B cell (primary cell): ENCODE measurements at regions not wholly inside any gene's neighbourhood (a gene's known extent, or its start where the extent isn't known, plus 50 kb on each side); places are given as distances from the start of the nearest gene placed in this dataset.

Source experiments
- ATAC-seq: fragments of 200-7000 bp; cut with Tn5 transposase; one replicate; pipeline ENCODE4 v1.10.0; 2021; ENCODE audit warnings: low read depth, mild to moderate bottlenecking, moderate number of reproducible peaks, moderate library complexity
- CTCF ChIA-PET: fragments of 350-600 bp; sonication (Branson Sonifier 250); formaldehyde crosslinking; loops from one replicate; lab custom pipeline; 2021; ENCODE audit warnings: antibody characterized with exemption, inconsistent platforms; lab: Charles Lee
- POLR2A ChIA-PET: fragments of 350-600 bp; sonication (Branson Sonifier 250); formaldehyde crosslinking; loops from one replicate; lab custom pipeline; 2021; ENCODE audit warnings: antibody characterized with exemption; lab: Charles Lee
- DNase-seq: peaks from one replicate; pipeline ENCODE4 v3.0.0; 2013
- H2AFZ ChIP-seq: 2 replicates; pipeline ENCODE4 v1.6.1; 2012; ENCODE audit warnings: mild to moderate bottlenecking, low read depth, low read length; ENCODE audit not compliant: insufficient read depth, poor library complexity, severe bottlenecking
- H3K27ac ChIP-seq, 2 donors: 1 replicate in 1 of 2; 2 replicates in 1 of 2; pipeline ENCODE4 v1.5.1; 2012 to 2013; ENCODE audit warnings: low read length in 2 of 2, mild to moderate bottlenecking in 2 of 2, moderate library complexity in 1 of 2
- H3K27me3 ChIP-seq, 4 experiments: fragments of 200-600 bp in 1 of 4; sonication (generic) in 1 of 4; replicated peaks in 1 of 4; 1 replicate in 2 of 4; 2 replicates in 2 of 4; pipeline versions ENCODE4 v1.6.1 to v1.7.0; 2013 to 2016; ENCODE audit warnings: low read length in 3 of 4, mild to moderate bottlenecking in 2 of 4, mixed read lengths in 1 of 4, moderate library complexity in 1 of 4; ENCODE audit not compliant: insufficient read depth in 4 of 4, control insufficient read depth in 3 of 4; ENCODE audit errors: control extremely low read depth in 1 of 4
- H3K36me3 ChIP-seq, 2 experiments: replicated peaks in 1 of 2; 1 replicate in 1 of 2; 2 replicates in 1 of 2; pipeline versions ENCODE4 v1.6.1 to v1.7.1; 2013; ENCODE audit warnings: low read length in 1 of 2; ENCODE audit not compliant: insufficient read depth in 2 of 2, control insufficient read depth in 1 of 2; ENCODE audit errors: control extremely low read depth in 1 of 2, extremely low read depth in 1 of 2
- H3K4me1 ChIP-seq, 2 donors: fragments of 200-600 bp in 1 of 2; sonication (generic) in 1 of 2; 1 replicate in 1 of 2; 2 replicates in 1 of 2; pipeline versions ENCODE4 v1.5.1 to v1.6.1; 2013 to 2017; ENCODE audit warnings: low read length in 2 of 2; ENCODE audit not compliant: control insufficient read depth in 2 of 2, insufficient read depth in 2 of 2
- H3K4me2 ChIP-seq: replicated peaks from 2 replicates; pipeline ENCODE3; 2012; ENCODE audit warnings: mild to moderate bottlenecking, low read depth, low read length; ENCODE audit not compliant: poor library complexity, severe bottlenecking
- H3K4me3 ChIP-seq, 5 experiments: fragments of 200-600 bp in 1 of 5; sonication (generic) in 1 of 5; 1 replicate in 3 of 5; 2 replicates in 2 of 5; pipeline versions ENCODE4 v1.5.1 to v1.7.0; 2011 to 2016; ENCODE audit warnings: low read length in 4 of 5, mild to moderate bottlenecking in 4 of 5, low read depth in 2 of 5, control low read depth in 1 of 5, moderate library complexity in 1 of 5; ENCODE audit not compliant: insufficient read depth in 1 of 5; ENCODE audit errors: control extremely low read depth in 1 of 5, extremely low read depth in 1 of 5
- H3K79me2 ChIP-seq: fragments of 200-600 bp; sonication (generic); one replicate; pipeline ENCODE4 v1.6.0; 2016; ENCODE audit warnings: low read length; ENCODE audit not compliant: control insufficient read depth, insufficient read depth
- H3K9ac ChIP-seq: fragments of 200-600 bp; sonication (generic); 2 replicates; pipeline ENCODE4 v1.6.1; 2017; ENCODE audit warnings: mild to moderate bottlenecking, low read length, moderate library complexity
- H3K9me3 ChIP-seq, 3 donors: one replicate each; pipeline versions ENCODE4 v1.6.1 to v1.7.1; 2013; ENCODE audit warnings: low read length in 2 of 3; ENCODE audit not compliant: control insufficient read depth in 2 of 3, insufficient read depth in 1 of 3; ENCODE audit errors: control extremely low read depth in 1 of 3
- H4K20me1 ChIP-seq: 2 replicates; pipeline ENCODE4 v1.6.0; 2012; ENCODE audit warnings: mild to moderate bottlenecking, low read length; ENCODE audit not compliant: insufficient read depth, control insufficient read depth, poor library complexity, severe bottlenecking
- H3K27ac Mint-ChIP-seq: one replicate; pipeline ENCODE4 v1.8.0; 2021; ENCODE audit warnings: mixed read lengths
- H3K27me3 Mint-ChIP-seq: one replicate; pipeline ENCODE4 v1.8.0; 2021; ENCODE audit warnings: mixed read lengths
- H3K4me1 Mint-ChIP-seq: one replicate; pipeline ENCODE4 v1.8.0; 2021; ENCODE audit warnings: mixed read lengths
- H3K4me3 Mint-ChIP-seq: one replicate; pipeline ENCODE4 v1.8.0; 2021; ENCODE audit warnings: mixed read lengths
- H3K9me3 Mint-ChIP-seq: one replicate; pipeline ENCODE4 v1.8.0; 2022; ENCODE audit warnings: mixed read lengths; ENCODE audit not compliant: insufficient read depth
- CTCF ChIP-seq: fragments of 200-600 bp; IDR thresholded peaks from one replicate; pipeline ENCODE4 v1.8.0; 2022; ENCODE audit warnings: antibody characterized with exemption, mild to moderate bottlenecking
- EZH2 ChIP-seq: IDR thresholded peaks from 2 replicates; pipeline ENCODE4 v1.6.1; 2012; ENCODE audit warnings: borderline replicate concordance, low read depth, mild to moderate bottlenecking, moderate library complexity, low read length; ENCODE audit not compliant: insufficient read depth, poor library complexity, severe bottlenecking
- WGBS: methylation state at CpG from one replicate; pipeline ENCODE4 v1.1.5; 2013; ENCODE audit warnings: missing lambda C conversion rate; ENCODE audit not compliant: insufficient coverage; 5-methylcytosine and 5-hydroxymethylcytosine counted together
- intact Hi-C: fragments of 100-400 bp; cut with micrococcal nuclease; formaldehyde crosslinking; loops from one replicate; pipeline ENCODE4 v1.10.0; 2022

- H3K4me3 ChIP-seq: peak overlapping the region in 4 of 5 experiments; percentile 44 to 73 (median 64)
- H3K27me3 Mint-ChIP-seq: peaks cover 3% of the 10 kb centered on the region
Measured at GRCh38 chr6:41426438-41426851, 91.0 kb downstream of the NCR2 start.

More at GRCh38 chr6:41426438-41426851, 91.0 kb downstream of the NCR2 start:
- DNase-seq (peak; percentile 77), ATAC-seq (peak; percentile 44)
- peak overlapping the region; percentile 74 for H2AFZ ChIP-seq
- no peaks in the 10 kb centered on the region for H4K20me1 ChIP-seq
- H3K9ac ChIP-seq: peak overlapping the region; percentile 74
- H3K9me3 ChIP-seq: no peaks in the 10 kb centered on the region
- POLR2A ChIA-PET: interaction anchor here (0.9 kb wide), 1 partner anchor 14 kb away, joined by 3 read pairs; no protein-coding TSS in a partner anchor
- peak overlapping the region; percentile 26 to 78 for H3K27ac ChIP-seq
- TF ChIP-seq EZH2: no peak
- TF ChIP-seq CTCF: no peak
- H3K9me3 Mint-ChIP-seq: no peaks in the 10 kb centered on the region
- 0% methylated on average over 8 of the region's 16 CpGs for WGBS
- H3K4me1 ChIP-seq: peaks cover 31 to 43% of the 10 kb centered on the region in 2 donors
- H3K27ac Mint-ChIP-seq: no peak overlapping the region
- CTCF ChIA-PET: interaction anchor here (0.7 to 6.7 kb wide), 19 partner anchors 9 to 257 kb away, joined by 3 to 114 read pairs (median 3); no protein-coding TSS in a partner anchor
- intact Hi-C loops: loop anchor here (1.0 to 2.0 kb wide), 3 partner anchors 78 to 120 kb away; partner anchors contain the start of gene FOXP4
- H3K27me3 ChIP-seq: peaks cover 0 to 5% (median 0%) of the 10 kb centered on the region in 4 experiments
- H3K4me3 Mint-ChIP-seq: no peak overlapping the region
- H3K79me2 ChIP-seq: no peaks in the 10 kb centered on the region
- peak overlapping the region; percentile 95 for H3K4me2 ChIP-seq
- peaks cover 13% of the 10 kb centered on the region for H3K4me1 Mint-ChIP-seq
- H3K36me3 ChIP-seq: no peaks in the 10 kb centered on the region
